SH-SY5Y (cell line): ENCODE measurements at regions not wholly inside any gene's neighbourhood (a gene's known extent, or its start where the extent isn't known, plus 50 kb on each side); places are given as distances from the start of the nearest gene placed in this dataset.

Experiments used
- GATA2 ChIP-seq: IDR thresholded peaks from 2 replicates; pipeline ENCODE4 v1.6.1; 2011; ENCODE audit warnings: mild to moderate bottlenecking, low read depth, low read length
- GATA3 ChIP-seq: IDR thresholded peaks from 2 replicates; pipeline ENCODE4 v1.6.1; 2011; ENCODE audit warnings: low read depth, mild to moderate bottlenecking, low read length, moderate library complexity

GRCh38 chr12:68530965-68531364 is 79.7 kb upstream of the RAP1B start:
- TF ChIP-seq GATA2 (no peak), GATA3 (no peak)
